Omental fat pad (tissue), 3 donors: ENCODE measurements at regions not wholly inside any gene's neighbourhood (a gene's known extent, or its start where the extent isn't known, plus 50 kb on each side); places are given as distances from the start of the nearest gene placed in this dataset.

Source experiments
- ATAC-seq: fragments of 150-250 bp; one replicate; pipeline ENCODE4 v1.9.1; 2016; ENCODE audit warnings: mild to moderate bottlenecking, moderate library complexity; ENCODE audit not compliant: low FRiP score
- DNase-seq: peaks from one replicate; pipeline ENCODE4 v3.0.0-alpha.2; 2019; ENCODE audit warnings: low spot score
- TF ChIP-seq, protein P1 (sequence below), 3 donors: fragments of 450-650 bp; IDR thresholded peaks; one replicate each; pipeline ENCODE4 v1.5.1; 2016 to 2017; ENCODE audit warnings: antibody characterized with exemption in 3 of 3, mild to moderate bottlenecking in 3 of 3, moderate library complexity in 2 of 3

- DNase-seq, result no peak
- ATAC-seq, result no peak
- TF ChIP-seq, protein P1, sequence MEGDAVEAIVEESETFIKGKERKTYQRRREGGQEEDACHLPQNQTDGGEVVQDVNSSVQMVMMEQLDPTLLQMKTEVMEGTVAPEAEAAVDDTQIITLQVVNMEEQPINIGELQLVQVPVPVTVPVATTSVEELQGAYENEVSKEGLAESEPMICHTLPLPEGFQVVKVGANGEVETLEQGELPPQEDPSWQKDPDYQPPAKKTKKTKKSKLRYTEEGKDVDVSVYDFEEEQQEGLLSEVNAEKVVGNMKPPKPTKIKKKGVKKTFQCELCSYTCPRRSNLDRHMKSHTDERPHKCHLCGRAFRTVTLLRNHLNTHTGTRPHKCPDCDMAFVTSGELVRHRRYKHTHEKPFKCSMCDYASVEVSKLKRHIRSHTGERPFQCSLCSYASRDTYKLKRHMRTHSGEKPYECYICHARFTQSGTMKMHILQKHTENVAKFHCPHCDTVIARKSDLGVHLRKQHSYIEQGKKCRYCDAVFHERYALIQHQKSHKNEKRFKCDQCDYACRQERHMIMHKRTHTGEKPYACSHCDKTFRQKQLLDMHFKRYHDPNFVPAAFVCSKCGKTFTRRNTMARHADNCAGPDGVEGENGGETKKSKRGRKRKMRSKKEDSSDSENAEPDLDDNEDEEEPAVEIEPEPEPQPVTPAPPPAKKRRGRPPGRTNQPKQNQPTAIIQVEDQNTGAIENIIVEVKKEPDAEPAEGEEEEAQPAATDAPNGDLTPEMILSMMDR (IDR thresholded peaks at IDR 0.05), result no peak
Measured at GRCh38 chr2:228700638-228701037, 519.2 kb upstream of the SPHKAP start.

DNA sequence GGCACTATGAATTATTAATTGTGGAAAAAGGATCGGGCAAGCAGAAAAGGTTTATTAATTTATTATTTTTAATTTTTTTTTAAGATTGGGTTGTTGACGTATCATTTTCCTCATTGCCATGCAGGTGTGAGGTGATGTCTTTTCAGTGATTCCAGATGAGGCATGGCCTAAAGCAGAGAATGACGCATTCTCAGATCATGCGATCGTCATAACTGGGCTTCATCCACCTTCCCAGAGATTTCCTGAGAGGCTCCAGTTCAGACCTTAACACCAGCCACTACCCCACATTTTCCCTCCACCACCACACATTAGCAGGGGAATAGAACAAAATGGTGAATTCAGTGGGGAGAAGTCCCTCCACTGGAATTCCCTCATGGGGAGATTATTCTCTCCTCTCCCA is 518.4 kb upstream of the SPHKAP start:
- TF ChIP-seq, protein P1 (IDR thresholded peaks at IDR 0.05), result no peak
- DNase-seq (no peak), ATAC-seq (no peak)

DNA sequence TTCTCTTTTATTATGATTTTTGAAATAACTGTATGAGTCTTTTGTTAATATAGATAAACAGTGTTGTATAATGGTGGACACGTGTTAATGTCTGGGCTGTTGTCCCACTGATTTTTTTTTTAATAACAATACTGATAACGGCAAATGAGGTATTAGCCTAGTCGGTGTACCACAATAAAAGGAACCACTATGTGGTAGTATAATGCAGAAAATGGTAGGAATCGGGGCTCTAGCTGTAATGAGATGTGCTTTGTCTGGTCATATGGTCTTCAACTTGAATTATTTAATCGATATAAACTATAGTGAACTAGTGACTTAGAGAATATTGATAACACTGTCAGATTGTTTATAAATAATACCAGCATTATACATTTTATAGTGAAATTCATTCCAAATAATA is 517.9 kb upstream of the SPHKAP start:
- TF ChIP-seq, protein P1 (IDR thresholded peaks at IDR 0.05), result no peak
- DNase-seq (no peak), ATAC-seq (no peak)

DNA sequence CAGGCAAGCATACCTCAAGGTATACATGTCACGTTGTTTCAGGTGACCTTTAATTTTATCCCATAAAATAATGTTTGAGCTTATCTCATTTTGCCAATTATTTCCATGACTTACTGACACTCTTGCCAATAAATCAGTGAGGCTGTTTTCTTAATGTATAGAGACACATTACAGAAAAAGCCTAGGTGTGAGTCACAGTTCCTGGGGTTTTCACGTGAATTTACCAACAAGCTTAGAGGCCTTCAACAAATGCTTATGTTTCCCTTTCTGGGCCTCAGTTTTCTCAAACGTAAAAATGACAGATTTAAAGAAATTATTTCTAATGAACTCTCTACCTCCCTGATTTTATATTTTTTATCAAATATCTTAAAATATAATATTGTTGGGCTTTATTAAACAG is 517.5 kb upstream of the SPHKAP start:
- no peak for DNase-seq
- ATAC-seq, result no peak
- TF ChIP-seq, protein P1 (IDR thresholded peaks at IDR 0.05), result no peak

DNA sequence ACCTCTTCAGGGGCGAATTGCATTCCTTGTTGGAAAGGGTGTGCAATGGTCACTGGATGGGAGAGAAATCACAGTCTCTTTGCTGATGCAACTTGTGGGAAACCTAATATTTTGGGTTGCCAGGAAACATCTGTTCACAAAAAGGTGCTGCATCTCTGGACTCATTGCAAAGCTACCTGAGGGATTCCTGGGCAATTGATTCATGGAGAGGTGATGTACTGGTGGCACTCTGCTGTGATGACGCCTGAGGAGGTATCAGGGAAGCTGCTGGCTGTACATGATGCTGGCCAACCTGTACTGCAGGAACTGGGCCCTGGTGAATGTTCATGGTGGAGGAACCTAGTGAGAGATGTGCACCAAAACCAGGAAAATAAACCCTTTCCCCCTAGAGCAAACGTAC is 516.0 kb upstream of the SPHKAP start:
- DNase-seq (no peak), ATAC-seq (no peak)
- TF ChIP-seq, protein P1 (IDR thresholded peaks at IDR 0.05), result no peak

GRCh38 chr2:228690681-228691080 is 509.2 kb upstream of the SPHKAP start:
- no peak for ATAC-seq
- DNase-seq, result no peak
- TF ChIP-seq, protein P1 (IDR thresholded peaks at IDR 0.05), result no peak

DNA sequence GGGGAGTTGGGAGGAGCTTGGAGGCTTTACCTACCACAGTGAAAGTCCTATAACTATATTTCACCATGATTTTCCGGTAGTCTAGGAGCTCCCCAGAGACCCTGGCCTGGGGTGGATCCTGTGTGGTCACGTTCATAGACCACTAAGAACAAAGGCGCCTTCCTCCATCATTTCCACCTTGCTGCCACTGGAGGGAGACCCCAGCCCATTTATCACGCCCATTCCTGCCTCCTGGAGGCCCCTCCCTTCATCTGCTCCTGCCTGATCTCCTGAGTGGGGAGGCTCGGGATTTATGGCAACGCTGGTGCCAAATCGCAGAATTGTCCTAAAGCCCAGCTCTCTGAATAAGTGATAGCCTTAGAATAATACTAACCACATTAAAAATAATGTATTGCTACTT is 507.6 kb upstream of the SPHKAP start:
- ATAC-seq (no peak), DNase-seq (no peak)
- TF ChIP-seq, protein P1 (IDR thresholded peaks at IDR 0.05), result no peak
